ENCODE measurements at regions not wholly inside any gene's neighbourhood (a gene's known extent, or its start where the extent isn't known, plus 50 kb on each side); places are given as distances from the start of the nearest gene placed in this dataset.

DNA sequence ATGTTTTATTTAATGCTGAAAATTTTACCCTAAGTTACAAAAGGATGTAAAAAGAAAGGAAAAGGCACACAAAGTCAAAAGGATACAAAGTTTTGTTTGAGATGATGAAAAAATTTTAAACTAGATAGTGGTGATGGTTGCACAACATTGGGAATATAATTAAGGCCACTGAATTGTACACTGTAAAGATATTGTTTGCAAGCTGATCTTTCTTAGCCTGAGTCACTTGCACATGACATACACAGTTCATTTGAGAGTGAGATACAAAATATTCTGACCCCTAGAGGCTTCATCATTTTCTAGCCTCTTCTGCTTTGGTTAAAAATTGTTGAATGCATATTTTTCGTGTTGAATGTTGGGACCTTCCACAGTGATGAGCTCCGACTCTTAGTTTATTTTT, 462.6 kb downstream of the HDGFL1 start:
- TF ChIP-seq, protein P1, sequence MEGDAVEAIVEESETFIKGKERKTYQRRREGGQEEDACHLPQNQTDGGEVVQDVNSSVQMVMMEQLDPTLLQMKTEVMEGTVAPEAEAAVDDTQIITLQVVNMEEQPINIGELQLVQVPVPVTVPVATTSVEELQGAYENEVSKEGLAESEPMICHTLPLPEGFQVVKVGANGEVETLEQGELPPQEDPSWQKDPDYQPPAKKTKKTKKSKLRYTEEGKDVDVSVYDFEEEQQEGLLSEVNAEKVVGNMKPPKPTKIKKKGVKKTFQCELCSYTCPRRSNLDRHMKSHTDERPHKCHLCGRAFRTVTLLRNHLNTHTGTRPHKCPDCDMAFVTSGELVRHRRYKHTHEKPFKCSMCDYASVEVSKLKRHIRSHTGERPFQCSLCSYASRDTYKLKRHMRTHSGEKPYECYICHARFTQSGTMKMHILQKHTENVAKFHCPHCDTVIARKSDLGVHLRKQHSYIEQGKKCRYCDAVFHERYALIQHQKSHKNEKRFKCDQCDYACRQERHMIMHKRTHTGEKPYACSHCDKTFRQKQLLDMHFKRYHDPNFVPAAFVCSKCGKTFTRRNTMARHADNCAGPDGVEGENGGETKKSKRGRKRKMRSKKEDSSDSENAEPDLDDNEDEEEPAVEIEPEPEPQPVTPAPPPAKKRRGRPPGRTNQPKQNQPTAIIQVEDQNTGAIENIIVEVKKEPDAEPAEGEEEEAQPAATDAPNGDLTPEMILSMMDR (IDR thresholded peaks at IDR 0.05): no peak
- H3K27ac ChIP-seq: no peak overlapping the region
- H3K4me3 ChIP-seq: no peak overlapping the region
- DNase-seq (ENCODE audit: low spot score): no peak

DNA sequence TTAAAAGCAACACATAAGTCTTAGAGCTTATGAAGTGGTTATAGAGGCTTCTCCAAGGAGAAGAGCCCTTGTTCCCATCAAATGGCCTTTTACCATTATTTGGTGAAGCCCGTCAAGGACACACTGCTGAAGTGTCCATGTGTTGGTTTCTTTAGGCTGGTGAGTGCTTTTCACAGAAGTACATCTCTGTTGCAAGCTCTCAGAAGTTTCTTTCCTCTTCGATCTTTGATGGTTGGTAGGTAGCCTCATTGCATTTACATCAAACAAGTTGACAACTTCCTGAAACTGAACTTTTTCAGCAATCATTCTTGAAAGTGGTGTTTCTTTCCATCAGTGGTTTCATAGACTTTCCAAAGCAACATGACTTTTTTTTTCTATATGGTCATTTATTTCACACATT, 465.6 kb downstream of the HDGFL1 start:
- TF ChIP-seq, protein P1 (IDR thresholded peaks at IDR 0.05): no peak
- H3K27ac ChIP-seq: no peak overlapping the region
- no peak for DNase-seq (ENCODE audit: low spot score)
- no peak overlapping the region for H3K4me3 ChIP-seq

DNA sequence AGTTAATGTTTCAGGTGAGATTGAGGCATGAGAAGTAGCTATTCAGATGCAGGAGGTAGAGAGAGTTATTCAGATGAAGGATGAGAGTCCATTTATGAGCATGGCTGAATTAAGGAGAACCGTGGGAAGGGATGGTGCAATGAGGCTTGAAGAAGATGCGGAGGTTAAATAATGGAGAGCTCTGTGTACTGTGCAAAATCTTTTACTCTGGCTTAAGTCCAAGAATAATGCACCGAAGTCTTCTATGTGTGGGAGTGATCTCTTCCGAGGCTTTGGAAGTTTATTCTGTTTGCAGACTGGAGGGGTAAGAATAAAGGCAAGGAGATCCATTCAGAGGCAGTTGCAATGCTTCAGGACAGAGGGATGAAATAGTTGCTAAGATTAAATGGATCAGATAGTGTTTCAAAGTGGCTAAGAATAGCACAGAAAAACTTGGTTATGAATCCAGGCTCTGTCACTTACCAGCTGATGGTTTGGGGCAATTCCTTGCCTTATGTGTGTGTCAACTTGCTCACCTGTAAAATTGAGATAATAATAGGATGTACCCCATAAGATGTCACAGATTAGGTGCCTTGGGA, 467.1 kb downstream of the HDGFL1 start:
- Histone ChIP-seq H3K27ac (no peak overlapping the region), H3K4me3 (no peak overlapping the region)
- TF ChIP-seq, protein P1 (IDR thresholded peaks at IDR 0.05): no peak
- DNase-seq (ENCODE audit: low spot score): no peak

DNA sequence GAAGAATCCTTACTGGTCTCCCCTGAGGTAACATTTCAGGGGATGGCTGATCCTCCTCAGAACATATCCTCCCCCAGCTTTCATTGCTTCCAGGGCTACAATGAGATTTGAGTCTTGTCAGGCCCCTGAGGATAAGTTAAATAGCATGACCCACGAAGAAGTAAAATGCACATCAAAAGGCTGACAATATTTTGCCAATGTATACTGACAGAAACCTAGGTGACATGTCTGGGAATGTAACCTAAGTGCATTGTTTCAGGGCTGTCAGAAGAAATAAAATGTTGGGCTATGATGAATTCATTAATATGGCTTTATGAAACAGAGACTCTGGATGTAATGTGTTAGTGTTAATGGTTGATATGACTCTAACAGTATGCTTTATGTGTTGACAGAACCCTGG, 471.5 kb downstream of the HDGFL1 start:
- H3K4me3 ChIP-seq: no peak overlapping the region
- H3K27ac ChIP-seq: no peak overlapping the region
- TF ChIP-seq, protein P1 (IDR thresholded peaks at IDR 0.05): no peak
- no peak for DNase-seq (ENCODE audit: low spot score)

DNA sequence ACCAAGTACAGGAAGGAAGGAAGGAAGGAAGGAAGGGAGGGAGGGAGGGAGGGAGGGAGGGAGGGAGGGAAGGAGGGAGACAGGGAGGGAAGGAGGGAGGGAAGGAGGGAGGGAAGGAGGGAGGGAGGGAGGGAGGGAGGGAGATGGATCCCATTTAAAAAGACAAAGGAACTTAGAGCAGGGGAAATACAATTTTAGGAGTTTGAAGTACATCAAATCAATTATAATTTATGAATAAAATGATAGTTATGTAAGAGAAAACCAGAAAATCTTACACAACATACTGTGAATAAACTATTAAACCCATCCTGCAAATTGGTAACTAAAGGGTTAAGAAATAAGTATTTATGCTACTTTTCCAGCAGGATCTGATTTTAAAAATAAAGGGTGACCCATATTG, 475.9 kb downstream of the HDGFL1 start:
- TF ChIP-seq, protein P1 (IDR thresholded peaks at IDR 0.05): no peak
- Histone ChIP-seq H3K27ac (no peak overlapping the region), H3K4me3 (no peak overlapping the region)
- no peak for DNase-seq (ENCODE audit: low spot score)

DNA sequence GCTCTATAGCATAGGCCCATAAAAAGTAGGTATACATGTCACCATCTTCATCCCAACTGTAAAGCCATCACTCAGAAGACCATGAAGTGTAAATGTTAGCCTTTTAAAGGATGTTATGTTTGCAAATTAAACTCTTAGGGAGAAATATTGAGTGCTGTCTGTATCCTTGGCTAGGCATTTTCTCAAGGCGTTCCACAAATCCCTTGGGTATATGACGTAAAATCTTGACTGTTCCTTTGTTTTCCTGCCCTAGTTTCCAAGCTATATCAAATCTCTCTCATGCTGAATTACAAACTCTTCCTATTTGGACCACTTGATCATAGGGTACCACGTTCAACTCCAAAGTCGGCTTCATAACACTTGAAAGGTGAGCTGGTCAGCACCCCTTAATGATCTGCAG, 486.2 kb downstream of the HDGFL1 start:
- H3K27ac ChIP-seq: no peak overlapping the region
- TF ChIP-seq, protein P1 (IDR thresholded peaks at IDR 0.05): no peak
- no peak overlapping the region for H3K4me3 ChIP-seq
- DNase-seq (ENCODE audit: low spot score): no peak

DNA sequence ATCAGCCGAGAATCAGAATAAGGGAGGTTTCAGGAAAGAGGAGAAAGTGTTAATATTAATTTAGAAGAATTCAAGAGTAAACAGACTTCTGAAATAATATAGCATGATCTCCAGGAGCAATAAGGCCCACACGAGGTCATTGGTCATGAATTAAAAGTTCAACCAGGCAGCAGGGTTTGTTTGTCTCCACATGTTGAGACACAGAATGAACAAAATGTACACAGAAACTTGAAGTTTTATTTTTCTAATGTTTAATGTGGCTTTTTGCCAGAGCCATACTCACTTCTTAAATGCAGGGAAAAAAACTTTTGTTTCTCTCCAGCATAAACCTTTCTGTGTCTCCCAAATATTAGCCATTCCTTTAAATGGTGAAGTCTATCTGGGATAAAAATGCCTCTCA, 504.5 kb downstream of the HDGFL1 start:
- no peak overlapping the region for H3K4me3 ChIP-seq
- no peak overlapping the region for H3K27ac ChIP-seq
- TF ChIP-seq, protein P1 (IDR thresholded peaks at IDR 0.05): no peak
- DNase-seq (ENCODE audit: low spot score): no peak

Data from coronary artery (tissue), 2 donors.